GM19099 (cell line): ENCODE measurements at regions not wholly inside any gene's neighbourhood (a gene's known extent, or its start where the extent isn't known, plus 50 kb on each side); places are given as distances from the start of the nearest gene placed in this dataset.

Experiments
- POLR2A ChIP-seq: IDR thresholded peaks from 3 replicates; pipeline ENCODE4 v1.6.1; 2011; ENCODE audit warnings: low read depth; ENCODE audit not compliant: insufficient read length; ENCODE audit errors: extremely low read depth

DNA sequence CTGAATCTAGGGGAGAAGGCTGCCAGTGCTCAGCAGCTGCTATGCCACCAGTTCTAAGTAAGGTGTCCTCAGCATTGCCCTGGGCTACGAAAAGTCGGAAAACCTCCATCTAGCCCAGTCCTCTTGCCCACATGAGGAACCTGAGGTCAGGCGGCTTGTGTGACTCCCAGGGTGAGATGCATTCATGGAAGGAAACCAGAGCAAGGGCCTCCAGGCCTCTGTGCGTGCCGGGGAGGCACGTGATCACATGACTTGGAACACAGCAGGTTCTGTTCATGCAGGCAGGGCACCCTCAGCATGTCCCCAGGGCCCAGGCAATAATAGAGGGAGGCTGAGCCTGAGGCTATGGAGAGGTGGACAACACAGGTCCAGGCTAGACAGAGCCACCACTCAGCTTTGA, 312.5 kb upstream of the DUSP10 start:
- no peak for TF ChIP-seq POLR2A

DNA sequence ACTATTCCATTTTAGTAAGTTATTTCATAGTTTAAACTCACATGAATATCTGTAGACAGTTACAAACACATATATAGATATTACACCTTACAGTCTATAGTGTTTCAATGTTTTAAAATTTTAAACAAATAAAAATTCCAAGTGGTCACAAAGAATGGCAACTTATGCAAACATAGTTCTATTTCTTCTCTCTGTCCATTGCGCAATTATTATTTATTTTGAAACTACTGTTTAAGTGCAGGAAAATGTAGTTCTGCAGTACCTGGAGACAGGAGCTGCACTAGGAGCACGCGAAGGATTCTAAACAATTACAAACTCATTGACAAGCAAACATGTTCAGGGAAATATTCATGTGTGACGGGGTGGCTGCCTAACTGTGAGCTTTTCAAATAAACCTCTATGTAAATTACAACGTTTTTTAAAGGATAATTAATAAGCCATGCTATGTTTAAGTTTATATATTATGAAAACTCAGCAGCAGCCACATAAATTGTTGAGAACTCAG, 312.0 kb upstream of the DUSP10 start:
- no peak for TF ChIP-seq POLR2A

DNA sequence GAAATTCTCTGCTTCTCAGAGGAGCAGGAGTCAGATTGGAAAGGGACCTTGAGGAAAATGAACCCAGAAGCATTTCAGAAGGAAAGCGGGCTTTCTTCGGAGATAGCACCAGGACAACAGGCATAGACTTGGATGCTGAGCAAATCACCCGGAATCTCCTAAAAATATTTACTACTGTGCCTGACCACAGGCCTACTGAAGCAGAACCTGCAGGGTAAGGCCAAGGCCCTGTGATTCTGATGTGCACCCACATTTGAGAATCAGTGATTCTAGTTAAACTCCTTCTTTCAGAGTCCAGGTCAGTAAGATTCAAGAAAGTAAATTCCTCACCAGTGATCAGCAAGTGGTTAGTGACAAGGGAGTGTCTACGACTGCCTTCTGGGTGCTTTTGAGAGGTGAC, 307.3 kb upstream of the DUSP10 start:
- TF ChIP-seq POLR2A, result no peak

DNA sequence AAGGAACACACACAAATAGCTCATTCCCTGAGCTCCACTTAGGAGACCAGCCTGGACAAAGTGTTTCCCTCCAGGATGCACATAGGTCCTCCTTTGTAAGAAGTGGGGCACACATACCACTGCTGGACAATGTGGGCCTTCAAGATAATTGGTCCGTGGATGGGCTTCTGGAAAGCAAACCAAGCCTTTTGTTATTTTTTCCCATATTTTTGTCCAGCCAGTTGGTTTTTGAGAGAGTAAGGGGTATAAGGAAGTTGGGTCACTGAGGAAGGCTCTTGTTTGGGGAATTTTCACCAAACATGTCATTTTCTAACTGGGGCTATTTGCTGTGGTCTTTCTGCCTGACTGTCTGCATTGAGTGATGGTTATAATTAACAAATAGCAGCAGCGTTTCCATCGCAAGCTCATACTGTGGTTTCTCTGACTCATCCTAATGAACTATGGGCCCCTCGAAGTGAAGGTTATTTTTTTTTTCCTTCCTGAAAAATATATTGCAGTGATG, 306.3 kb upstream of the DUSP10 start:
- no peak for TF ChIP-seq POLR2A

DNA sequence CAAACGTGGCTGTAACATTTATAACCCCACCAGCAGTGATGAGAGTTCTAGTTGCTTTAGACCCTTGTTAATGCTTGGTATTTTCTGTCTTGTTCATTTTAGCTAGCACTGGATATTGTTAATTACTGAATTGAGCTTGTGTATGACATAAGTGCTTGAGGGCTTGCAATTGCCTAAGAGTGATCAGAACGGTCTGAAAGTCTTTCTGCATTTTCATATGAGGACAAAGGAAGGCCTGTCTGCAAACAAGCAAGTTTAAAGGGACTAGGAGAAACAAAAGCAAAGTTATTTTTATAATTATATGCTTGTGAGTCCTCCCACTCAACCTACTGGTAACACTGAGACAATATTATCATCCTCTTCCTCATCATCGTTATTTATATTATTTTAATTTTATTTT, 305.5 kb upstream of the DUSP10 start:
- no peak for TF ChIP-seq POLR2A

DNA sequence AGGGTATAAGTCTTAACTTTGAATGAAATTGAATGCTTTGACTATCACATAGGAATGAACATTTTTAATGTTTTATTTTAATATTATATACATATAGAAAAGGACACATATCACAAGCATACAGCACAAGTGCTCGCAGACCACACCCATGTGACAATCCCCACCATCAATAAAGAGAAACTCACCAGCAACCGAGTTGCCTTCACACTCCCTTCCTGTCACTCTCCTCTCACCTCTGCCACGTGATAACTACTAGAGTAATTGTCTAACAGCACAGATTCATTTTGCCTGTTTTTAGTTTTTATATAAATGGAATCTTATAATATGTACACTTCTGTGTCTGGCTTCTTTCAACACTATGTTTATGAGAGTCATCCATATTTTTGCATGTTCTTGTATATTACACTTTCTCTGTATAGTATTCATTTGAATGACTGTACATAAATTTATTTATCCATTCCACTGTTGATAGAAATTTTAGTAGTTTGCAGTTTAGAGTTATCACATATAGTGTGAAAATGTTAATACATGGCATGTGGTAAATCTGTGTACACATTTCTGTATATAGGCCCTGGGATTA, 304.9 kb upstream of the DUSP10 start:
- TF ChIP-seq POLR2A, result no peak

DNA sequence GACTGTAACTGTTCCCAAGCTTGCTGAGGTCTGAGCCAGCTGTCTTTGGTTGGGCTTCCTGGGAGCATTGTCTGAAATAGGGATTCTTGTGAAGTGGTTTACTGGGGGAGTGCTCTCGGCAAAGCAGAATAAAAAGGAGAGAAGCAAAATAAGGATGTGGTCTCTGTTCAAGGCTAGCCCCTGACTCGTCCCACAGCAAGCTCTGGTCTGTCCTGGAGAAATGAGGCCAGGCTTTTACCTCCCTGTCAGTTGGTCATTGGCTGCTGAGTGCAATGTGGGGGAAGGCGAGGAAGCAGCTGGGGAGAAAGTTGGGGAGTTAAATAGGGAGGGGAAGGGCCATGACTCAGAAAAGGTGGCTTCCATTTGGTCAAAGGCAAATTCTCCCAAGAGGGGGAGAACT, 303.9 kb upstream of the DUSP10 start:
- no peak for TF ChIP-seq POLR2A

DNA sequence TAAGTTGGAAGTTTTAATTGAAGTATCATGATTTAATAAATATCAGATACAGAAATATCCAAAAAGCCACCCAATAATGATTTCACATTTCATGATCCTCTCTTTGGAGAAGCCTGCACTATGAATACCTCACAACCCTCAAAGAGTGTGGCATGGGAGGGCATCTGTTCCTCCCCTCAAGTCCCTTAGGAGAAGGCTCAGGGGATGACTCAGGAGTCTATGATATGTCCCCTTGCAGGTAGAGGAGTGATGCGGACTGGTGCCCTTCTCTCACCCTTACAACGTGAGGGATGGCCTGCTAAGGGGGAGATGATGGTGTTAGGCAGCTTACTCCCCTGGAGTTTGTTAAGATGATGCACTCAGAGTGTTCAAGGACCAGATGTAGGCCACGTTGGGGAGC, 303.3 kb upstream of the DUSP10 start:
- no peak for TF ChIP-seq POLR2A

DNA sequence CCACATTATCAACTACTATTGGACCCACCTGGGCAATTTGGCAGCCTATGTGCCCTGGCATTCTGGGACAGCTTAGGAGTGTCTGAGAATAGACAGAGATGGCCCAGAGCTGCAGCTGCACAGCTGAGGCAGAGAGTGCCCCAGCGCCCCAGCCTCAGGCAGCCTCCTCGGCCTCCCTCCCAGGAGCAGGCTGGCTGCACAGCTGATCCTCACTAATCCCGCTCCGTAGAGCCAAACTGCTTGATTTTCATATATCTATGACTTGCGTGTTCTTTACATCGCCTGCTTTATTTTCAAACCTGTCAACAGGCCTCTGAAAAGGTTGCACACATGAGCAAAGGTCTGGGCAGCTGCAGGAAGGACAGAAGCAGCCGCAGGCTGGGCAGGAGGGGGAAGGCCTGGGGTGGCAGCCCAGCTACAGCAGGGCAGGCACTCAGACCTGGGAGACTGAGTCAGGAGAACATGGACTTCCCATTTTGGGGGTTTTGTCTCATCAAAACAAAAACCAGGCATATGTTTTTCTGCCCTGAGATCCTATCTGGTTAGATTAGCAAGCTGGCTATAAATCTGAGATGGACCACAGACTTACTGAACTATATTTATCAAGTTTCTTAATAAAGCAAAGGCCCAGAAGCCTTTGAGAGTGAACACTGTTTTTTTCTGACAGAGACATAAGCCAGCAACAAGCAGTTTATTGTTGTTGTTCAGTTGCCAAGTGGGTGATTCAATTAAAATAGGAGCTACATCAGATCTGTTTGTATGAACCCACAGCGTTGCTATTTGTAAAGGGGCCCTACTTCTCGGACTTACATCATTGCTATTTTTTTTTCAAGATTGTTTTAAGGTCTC, 301.8 kb upstream of the DUSP10 start:
- no peak for TF ChIP-seq POLR2A

DNA sequence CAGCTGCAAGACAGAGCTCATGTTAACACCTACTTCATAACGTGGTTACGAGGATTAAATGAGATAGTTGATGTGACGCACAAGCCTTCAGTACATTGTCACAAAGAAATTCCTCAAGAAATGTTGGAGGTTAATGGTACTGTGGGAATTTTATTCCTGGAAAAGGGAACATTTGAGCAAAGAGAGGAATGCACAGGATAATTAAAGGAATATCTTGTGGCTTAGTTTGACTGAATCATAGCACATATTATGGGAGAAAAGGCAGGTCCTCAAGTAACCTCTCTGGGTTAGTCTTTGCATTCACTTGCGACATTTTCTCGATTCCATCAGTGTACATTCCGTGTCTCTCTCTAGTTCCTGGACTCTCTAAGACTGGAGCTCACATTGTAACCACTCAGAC, 300.2 kb upstream of the DUSP10 start:
- TF ChIP-seq POLR2A, result no peak

DNA sequence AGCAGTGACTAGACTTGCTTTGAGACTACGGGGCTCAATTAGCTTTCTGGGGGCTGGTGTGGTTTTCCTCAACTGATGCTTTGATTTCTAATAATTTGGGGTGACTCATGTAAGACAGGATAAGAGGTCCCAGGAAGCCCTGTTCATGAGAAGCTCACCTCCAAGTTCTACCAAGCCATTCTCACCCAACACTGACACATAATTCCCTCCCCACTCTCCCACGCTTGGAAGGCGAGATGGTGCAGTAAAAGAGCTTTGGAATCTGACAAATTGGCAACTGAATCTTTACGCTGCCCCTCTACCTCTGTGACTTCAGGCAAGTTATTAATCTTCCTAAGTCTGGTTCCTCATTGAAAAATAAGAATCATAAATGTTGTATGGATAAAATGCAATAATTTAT, 299.1 kb upstream of the DUSP10 start:
- no peak for TF ChIP-seq POLR2A

DNA sequence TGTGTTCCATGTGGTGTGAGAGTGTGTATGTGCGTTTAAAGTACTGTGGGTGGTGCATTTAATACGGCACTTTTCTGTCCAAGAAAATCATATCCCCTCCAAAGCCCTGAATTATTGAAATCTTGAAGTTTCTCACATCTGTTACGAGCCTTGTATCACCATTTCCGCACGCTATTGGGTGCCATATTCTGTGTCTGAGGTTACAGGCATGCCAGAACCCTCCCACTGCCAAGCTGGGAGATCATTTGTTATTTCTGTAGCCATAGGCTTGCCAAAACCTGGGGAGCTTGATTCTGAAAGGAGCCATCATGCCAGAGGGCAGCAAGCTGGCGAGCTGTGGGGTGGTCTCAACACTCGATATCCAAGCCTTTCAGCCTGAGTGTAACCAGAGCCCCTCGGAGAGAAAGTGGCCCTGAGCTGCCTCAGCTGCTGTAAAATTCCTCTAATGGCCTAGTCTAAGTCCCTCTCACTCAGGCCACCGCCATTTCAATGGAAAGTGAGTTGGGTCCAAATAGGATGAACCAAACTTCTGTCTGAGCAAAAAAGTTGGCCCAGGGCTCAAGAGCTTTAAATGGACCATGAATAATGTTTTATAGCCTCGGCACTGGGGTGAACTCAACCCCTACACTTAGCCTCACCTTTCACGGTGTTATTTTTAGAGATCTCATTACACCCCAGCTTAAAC, 298.4 kb upstream of the DUSP10 start:
- TF ChIP-seq POLR2A, result no peak

DNA sequence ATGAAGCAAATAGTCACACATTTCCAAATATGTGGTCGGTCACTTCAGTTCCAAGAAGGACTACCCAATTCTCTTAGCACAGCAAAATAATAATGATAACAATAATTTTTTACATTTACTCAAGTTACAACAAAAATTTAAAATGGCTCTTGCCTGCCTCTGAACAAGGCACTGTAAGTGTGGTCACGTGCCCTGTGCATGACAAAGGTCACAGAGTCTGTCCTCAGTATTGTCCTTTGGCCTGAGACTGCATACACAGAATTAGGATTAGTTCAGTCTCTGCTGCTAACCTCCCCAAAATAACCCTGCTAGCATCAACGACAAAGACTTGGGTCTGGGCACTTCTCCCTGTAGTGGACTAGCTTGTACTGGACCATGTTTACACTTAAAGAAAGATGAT, 297.1 kb upstream of the DUSP10 start:
- TF ChIP-seq POLR2A, result no peak

DNA sequence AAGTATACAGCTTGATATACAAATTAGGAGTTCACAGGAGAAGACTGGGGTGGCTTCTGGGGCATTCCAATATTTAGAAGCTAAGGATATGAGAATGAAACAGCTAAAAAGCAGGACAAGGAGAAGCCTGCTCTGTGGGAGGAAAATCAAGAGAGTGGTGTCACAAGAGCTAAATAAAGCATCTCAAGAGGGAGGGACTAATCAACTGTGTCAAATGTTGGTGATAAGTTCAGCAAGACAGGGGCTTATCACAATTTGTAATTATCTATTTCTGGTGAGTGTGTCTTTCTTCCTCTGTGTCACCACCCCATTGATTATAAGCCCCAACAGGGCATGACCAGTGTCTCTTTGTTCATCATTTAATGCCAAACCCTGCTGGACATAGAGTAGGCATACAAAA, 295.8 kb upstream of the DUSP10 start:
- no peak for TF ChIP-seq POLR2A

DNA sequence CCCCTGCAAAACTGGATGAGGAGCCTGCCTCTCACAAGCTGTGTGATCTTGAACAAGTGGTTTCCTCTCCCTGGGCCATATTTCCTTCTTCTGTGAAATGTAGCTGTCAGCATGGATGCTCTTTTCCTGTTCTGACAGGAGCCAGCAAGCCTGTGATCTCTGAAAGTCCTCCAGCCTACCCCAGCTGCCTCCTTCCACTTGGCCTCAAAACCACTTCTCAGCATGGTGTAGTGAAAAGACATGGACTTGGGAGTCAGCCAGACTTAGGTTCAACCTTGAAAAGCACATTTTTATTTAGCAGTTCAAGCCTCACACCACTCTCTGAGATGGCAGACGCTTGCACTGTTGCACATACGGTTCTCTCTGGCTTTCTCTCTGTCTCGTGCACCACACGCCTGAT, 292.9 kb upstream of the DUSP10 start:
- TF ChIP-seq POLR2A, result no peak

DNA sequence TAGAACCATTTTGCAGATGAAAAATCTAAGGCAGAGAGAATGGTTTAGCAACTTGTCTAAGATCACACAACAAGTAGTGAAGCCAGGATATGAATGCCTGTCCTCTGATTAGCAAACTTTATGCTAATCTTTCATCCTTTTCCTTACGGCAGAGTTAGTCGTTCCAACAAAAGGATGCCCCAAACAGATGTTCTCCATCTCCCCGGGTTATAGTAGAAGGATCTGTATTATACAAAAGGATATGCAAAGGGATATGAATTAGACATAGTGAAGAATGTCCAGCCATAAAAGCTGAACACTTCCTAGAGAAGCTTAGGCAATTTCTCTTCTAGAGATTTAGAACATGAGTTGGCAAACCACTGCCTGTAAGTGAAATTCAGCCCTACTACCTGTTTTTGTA, 291.6 kb upstream of the DUSP10 start:
- no peak for TF ChIP-seq POLR2A

DNA sequence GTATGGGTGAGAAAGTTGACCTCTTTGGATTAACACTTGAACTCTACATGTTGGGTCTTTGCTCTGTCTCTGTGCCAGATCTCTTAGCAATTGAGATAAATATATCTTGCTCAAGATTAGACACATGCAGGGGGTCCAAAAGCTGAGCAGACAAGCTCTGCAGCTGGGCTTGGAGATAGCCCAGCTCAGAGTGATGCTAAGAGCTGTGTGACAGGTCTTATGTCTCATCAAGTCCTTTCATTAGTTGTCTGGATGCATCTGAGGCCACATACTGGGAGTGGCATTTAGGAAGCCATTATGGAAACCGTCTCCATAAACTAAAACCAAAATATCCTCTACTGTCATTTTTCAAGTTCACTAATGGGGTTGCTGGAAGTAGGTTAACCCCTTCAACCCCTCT, 289.4 kb upstream of the DUSP10 start:
- no peak for TF ChIP-seq POLR2A

DNA sequence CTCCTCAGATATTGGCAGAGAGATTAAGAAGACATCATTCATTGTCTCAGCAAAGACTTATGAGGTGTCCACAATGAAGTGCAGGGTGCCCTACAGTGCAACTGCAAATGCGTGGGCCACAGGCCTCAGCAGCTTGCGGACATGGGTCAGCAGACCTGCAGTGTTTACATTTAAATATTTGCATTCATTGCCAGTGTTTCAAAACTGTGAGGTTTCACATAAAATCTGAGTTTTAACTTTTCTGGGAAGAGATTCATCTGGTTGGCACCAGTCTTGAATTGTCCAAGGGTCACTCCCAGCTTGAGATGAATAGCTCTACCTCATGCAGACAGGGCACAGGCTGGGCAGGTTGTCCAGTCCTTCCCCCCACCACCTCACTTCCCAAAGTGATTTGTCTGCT, 286.8 kb upstream of the DUSP10 start:
- TF ChIP-seq POLR2A, result no peak
